ENCODE measurements at regions not wholly inside any gene's neighbourhood (a gene's known extent, or its start where the extent isn't known, plus 50 kb on each side); places are given as distances from the start of the nearest gene placed in this dataset.

- DNase-seq = no peak
These were observed 56.5 kb upstream of the CCDC28A start for GRCh38 chr6:138716971-138717665.

GRCh38 chr6:138719011-138719635, 54.4 kb upstream of the CCDC28A start:
- no peak for DNase-seq

GRCh38 chr6:138719744-138720143, 53.8 kb upstream of the CCDC28A start:
- no peak for DNase-seq

- no peak for DNase-seq
These were observed 50.9 kb upstream of the CCDC28A start for GRCh38 chr6:138722425-138723371.

Measured in activated CD4-positive, alpha-beta T cell treated with anti-CD3 and anti-CD28 coated beads, Interleukin-2, amount 50 U/mL, for 1 hour (primary cell).